Osteoblast (primary cell): ENCODE measurements at regions not wholly inside any gene's neighbourhood (a gene's known extent, or its start where the extent isn't known, plus 50 kb on each side); places are given as distances from the start of the nearest gene placed in this dataset.

Experiments
- DNase-seq: peaks from one replicate; pipeline ENCODE4 v3.0.0; 2011; ENCODE audit warnings: low spot score, mixed read lengths; ENCODE audit not compliant: insufficient read length; ENCODE audit errors: missing footprints
- H2AFZ ChIP-seq: 2 replicates; pipeline ENCODE4 v1.6.0; 2011; ENCODE audit warnings: mild to moderate bottlenecking, low read length
- H3K27ac ChIP-seq: 2 replicates; pipeline ENCODE4 v1.5.1; 2011; ENCODE audit warnings: mild to moderate bottlenecking, low read depth, low read length, moderate library complexity
- H3K27me3 ChIP-seq: 2 replicates; pipeline ENCODE4 v1.6.0; 2012; ENCODE audit warnings: mild to moderate bottlenecking, control low read depth, inconsistent platforms, low read length, moderate library complexity; ENCODE audit not compliant: insufficient read depth
- H3K36me3 ChIP-seq: 2 replicates; pipeline ENCODE4 v1.5.1; 2011; ENCODE audit warnings: mild to moderate bottlenecking, low read length, control low read depth, moderate library complexity; ENCODE audit not compliant: insufficient read depth
- H3K4me1 ChIP-seq: 2 replicates; pipeline ENCODE4 v1.5.1; 2011; ENCODE audit warnings: mild to moderate bottlenecking, low read length, control low read depth, moderate library complexity; ENCODE audit not compliant: insufficient read depth
- H3K4me2 ChIP-seq: 2 replicates; pipeline ENCODE4 v1.6.0; 2011; ENCODE audit warnings: mild to moderate bottlenecking, low read length; ENCODE audit not compliant: insufficient read depth
- H3K4me3 ChIP-seq: fragments of 200-600 bp; sonication (generic); 3 replicates; pipeline ENCODE4 v1.5.1; 2012; ENCODE audit warnings: mild to moderate bottlenecking, low read length, inconsistent platforms; ENCODE audit not compliant: insufficient read depth
- H3K79me2 ChIP-seq: 2 replicates; pipeline ENCODE4 v1.6.0; 2012; ENCODE audit warnings: mild to moderate bottlenecking, low read length, control low read depth, inconsistent platforms; ENCODE audit not compliant: insufficient read depth
- H3K9me3 ChIP-seq: 2 replicates; pipeline ENCODE4 v1.5.1; 2011; ENCODE audit warnings: low read depth, low read length, control low read depth
- H4K20me1 ChIP-seq: 2 replicates; pipeline ENCODE4 v1.6.0; 2012; ENCODE audit warnings: mild to moderate bottlenecking, low read length, control low read depth; ENCODE audit not compliant: insufficient read depth
- TF ChIP-seq, protein P1 (sequence below): IDR thresholded peaks from 2 replicates; pipeline ENCODE4 v1.5.1; 2011; ENCODE audit warnings: mild to moderate bottlenecking, low read depth, low read length, moderate library complexity; ENCODE audit errors: extremely low read depth

DNA sequence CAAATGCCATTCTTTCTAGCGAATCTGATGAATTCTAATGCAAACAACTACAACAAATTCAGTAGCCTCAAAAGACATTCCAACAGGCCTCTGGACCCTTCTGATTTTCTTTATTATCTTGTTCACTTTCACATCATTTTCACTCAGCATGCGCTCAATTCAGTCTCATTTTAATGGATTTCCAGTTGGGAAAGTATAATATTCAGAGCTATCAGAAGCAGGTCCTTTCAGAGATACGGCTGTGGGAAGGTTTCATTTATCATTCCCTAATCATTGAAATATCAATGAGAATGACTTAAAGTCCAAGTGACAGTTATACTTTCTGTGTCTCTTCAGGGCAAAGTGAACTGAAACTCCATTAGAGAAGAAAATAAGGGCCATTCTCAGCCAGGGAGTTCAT lies 1083.7 kb upstream of the FLRT2 start:
- H3K4me3 ChIP-seq: no peak overlapping the region
- H3K9me3 ChIP-seq: peaks cover 3% of the 10 kb centered on the region
- H3K79me2 ChIP-seq: no peaks in the 10 kb centered on the region
- TF ChIP-seq, protein P1, sequence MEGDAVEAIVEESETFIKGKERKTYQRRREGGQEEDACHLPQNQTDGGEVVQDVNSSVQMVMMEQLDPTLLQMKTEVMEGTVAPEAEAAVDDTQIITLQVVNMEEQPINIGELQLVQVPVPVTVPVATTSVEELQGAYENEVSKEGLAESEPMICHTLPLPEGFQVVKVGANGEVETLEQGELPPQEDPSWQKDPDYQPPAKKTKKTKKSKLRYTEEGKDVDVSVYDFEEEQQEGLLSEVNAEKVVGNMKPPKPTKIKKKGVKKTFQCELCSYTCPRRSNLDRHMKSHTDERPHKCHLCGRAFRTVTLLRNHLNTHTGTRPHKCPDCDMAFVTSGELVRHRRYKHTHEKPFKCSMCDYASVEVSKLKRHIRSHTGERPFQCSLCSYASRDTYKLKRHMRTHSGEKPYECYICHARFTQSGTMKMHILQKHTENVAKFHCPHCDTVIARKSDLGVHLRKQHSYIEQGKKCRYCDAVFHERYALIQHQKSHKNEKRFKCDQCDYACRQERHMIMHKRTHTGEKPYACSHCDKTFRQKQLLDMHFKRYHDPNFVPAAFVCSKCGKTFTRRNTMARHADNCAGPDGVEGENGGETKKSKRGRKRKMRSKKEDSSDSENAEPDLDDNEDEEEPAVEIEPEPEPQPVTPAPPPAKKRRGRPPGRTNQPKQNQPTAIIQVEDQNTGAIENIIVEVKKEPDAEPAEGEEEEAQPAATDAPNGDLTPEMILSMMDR: no peak
- no peaks in the 10 kb centered on the region for H3K4me1 ChIP-seq
- no peaks in the 10 kb centered on the region for H3K27me3 ChIP-seq
- no peak overlapping the region for H3K27ac ChIP-seq
- H4K20me1 ChIP-seq: no peaks in the 10 kb centered on the region
- H3K36me3 ChIP-seq: no peaks in the 10 kb centered on the region
- H2AFZ ChIP-seq: no peak overlapping the region
- no peak for DNase-seq
- H3K4me2 ChIP-seq: no peak overlapping the region

DNA sequence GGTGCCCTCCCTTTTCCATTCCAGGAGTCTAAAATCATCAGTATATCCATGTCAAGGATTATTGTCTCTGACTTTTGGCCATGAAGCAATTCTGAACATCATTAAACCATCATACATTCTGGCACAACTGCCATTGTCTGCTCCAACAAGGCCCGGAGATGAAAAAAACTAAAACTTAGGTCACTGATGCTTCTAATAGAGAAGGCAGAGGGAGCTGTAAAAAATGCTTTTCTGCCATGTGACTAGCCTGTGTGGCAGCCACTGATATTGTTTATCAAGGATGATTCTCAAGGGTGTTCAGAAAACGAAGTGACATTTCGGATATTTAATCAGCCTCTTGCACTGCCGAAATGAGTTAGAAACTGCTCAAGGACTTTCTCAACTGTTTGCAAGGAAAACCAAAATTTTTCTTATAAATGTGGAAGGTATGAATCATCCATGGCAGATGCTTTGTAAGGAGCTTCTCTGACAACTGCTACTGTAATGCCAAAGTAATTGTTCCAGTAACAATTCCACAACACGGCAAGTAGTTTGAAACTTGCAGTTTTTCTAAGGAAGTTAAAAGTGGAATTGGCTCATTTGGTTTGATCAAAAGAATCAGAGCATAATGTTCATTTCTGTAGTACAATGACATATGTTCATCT lies 1076.5 kb upstream of the FLRT2 start:
- Histone ChIP-seq H3K4me1 (no peaks in the 10 kb centered on the region), H3K36me3 (no peaks in the 10 kb centered on the region), H3K4me2 (no peak overlapping the region), H3K79me2 (no peaks in the 10 kb centered on the region), H2AFZ (no peak overlapping the region), H3K27ac (no peak overlapping the region), H3K9me3 (no peaks in the 10 kb centered on the region), H3K4me3 (no peak overlapping the region), H4K20me1 (no peaks in the 10 kb centered on the region), H3K27me3 (no peaks in the 10 kb centered on the region)
- TF ChIP-seq, protein P1: no peak
- no peak for DNase-seq

GRCh38 chr14:84454114-84454513 lies 1075.8 kb upstream of the FLRT2 start:
- Histone ChIP-seq H3K27ac (no peak overlapping the region), H3K9me3 (no peaks in the 10 kb centered on the region), H4K20me1 (no peaks in the 10 kb centered on the region), H3K4me3 (no peak overlapping the region), H2AFZ (no peak overlapping the region), H3K4me1 (no peaks in the 10 kb centered on the region), H3K79me2 (no peaks in the 10 kb centered on the region), H3K27me3 (no peaks in the 10 kb centered on the region), H3K36me3 (no peaks in the 10 kb centered on the region), H3K4me2 (no peak overlapping the region)
- TF ChIP-seq, protein P1: no peak
- no peak for DNase-seq

DNA sequence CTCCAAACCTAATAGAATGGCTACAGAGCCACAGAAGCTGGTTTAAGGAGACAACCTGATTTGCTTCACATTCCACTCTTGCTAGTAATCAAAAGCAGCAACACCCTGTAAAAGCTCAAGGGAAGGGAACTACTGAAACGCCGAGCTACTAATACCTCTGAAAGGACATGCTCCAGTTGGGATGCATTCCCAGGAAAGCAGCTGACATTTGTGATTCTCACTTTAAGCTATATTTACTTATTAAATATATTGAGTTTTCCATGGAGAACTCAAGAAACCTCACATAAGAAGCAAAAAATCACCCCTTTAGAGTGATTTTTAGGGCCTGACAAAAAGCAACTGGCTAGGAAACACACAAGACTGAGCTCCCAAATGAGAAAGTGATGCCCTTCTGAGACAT lies 1073.0 kb upstream of the FLRT2 start:
- H2AFZ ChIP-seq: no peak overlapping the region
- H3K27me3 ChIP-seq: no peaks in the 10 kb centered on the region
- no peaks in the 10 kb centered on the region for H3K36me3 ChIP-seq
- no peak for DNase-seq
- H3K4me1 ChIP-seq: no peaks in the 10 kb centered on the region
- H3K4me2 ChIP-seq: no peak overlapping the region
- no peaks in the 10 kb centered on the region for H3K79me2 ChIP-seq
- TF ChIP-seq, protein P1: no peak
- H3K27ac ChIP-seq: no peak overlapping the region
- H4K20me1 ChIP-seq: no peaks in the 10 kb centered on the region
- H3K4me3 ChIP-seq: no peak overlapping the region
- peaks cover 2% of the 10 kb centered on the region for H3K9me3 ChIP-seq
